ENCODE measurements at regions not wholly inside any gene's neighbourhood (a gene's known extent, or its start where the extent isn't known, plus 50 kb on each side); places are given as distances from the start of the nearest gene placed in this dataset.
A peak's percentile ranks its signal among the peaks of the same experiment; 100 is the strongest.

DNA sequence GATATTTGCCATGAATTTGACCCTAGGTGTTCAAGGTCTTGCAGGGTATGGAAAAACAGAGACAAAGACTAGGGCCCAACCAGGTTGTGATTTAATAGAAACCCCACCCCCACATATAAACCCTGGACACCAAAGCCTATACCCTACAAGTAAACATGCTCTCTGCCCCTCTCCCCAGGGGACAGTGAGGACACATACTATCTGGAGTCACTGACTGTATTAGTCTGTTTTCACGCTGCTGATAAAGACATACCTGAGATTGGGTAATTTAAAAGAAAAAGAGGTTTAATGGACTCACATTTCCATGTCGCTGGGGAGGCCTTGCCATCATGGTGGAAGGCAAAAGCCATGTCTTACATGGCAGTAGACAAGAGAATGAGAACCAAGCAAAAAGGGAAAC lies 88.3 kb downstream of the RAP2A start (continued):
- TF ChIP-seq, protein P1, sequence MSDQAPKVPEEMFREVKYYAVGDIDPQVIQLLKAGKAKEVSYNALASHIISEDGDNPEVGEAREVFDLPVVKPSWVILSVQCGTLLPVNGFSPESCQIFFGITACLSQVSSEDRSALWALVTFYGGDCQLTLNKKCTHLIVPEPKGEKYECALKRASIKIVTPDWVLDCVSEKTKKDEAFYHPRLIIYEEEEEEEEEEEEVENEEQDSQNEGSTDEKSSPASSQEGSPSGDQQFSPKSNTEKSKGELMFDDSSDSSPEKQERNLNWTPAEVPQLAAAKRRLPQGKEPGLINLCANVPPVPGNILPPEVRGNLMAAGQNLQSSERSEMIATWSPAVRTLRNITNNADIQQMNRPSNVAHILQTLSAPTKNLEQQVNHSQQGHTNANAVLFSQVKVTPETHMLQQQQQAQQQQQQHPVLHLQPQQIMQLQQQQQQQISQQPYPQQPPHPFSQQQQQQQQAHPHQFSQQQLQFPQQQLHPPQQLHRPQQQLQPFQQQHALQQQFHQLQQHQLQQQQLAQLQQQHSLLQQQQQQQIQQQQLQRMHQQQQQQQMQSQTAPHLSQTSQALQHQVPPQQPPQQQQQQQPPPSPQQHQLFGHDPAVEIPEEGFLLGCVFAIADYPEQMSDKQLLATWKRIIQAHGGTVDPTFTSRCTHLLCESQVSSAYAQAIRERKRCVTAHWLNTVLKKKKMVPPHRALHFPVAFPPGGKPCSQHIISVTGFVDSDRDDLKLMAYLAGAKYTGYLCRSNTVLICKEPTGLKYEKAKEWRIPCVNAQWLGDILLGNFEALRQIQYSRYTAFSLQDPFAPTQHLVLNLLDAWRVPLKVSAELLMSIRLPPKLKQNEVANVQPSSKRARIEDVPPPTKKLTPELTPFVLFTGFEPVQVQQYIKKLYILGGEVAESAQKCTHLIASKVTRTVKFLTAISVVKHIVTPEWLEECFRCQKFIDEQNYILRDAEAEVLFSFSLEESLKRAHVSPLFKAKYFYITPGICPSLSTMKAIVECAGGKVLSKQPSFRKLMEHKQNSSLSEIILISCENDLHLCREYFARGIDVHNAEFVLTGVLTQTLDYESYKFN (CRISPR knock-in tag; conservative IDR thresholded peaks at IDR 0.05), result peak; percentile 98
- TF ChIP-seq LCORL (IDR thresholded peaks at IDR 0.05), result no peak
- TF ChIP-seq LCORL (CRISPR knock-in tag; IDR thresholded peaks at IDR 0.05), result no peak
- TF ChIP-seq NR2F2 (IDR thresholded peaks at IDR 0.05; ENCODE audit: borderline replicate concordance, low read depth), result peak; percentile 69; the same call in 1 of the 2 replicates
- peak; percentile 32; the same call in 1 of the 2 replicates for TF ChIP-seq MIXL1 (CRISPR knock-in tag; IDR thresholded peaks at IDR 0.05)
- no peak for TF ChIP-seq ZBTB1 (CRISPR knock-in tag; IDR thresholded peaks at IDR 0.05; ENCODE audit: borderline replicate concordance)
- 0 out of 2 replicates have a peak, but pooled peaks have one; percentile 21 for TF ChIP-seq ZNF430 (CRISPR knock-in tag; IDR thresholded peaks at IDR 0.05)
- no peak for TF ChIP-seq ZBTB44 (CRISPR knock-in tag; IDR thresholded peaks at IDR 0.05)
- no peak for TF ChIP-seq GABPA (IDR thresholded peaks at IDR 0.05; ENCODE audit: low read depth, low read length)
- 0 out of 2 replicates have a peak, but pooled peaks have one; percentile 15 for TF ChIP-seq GABPA (CRISPR knock-in tag; IDR thresholded peaks at IDR 0.05; ENCODE audit: low read depth)
- TF ChIP-seq RAD51 (IDR thresholded peaks at IDR 0.05; ENCODE audit: borderline replicate concordance), result no peak
- peak; percentile 88 for TF ChIP-seq FOXA3 (CRISPR knock-in tag; IDR thresholded peaks at IDR 0.05)
- TF ChIP-seq TRAFD1 (CRISPR knock-in tag; IDR thresholded peaks at IDR 0.05; ENCODE audit: borderline replicate concordance), result no peak
- TF ChIP-seq TRIM24 (CRISPR knock-in tag; IDR thresholded peaks at IDR 0.05), result 0 out of 2 replicates have a peak, but pooled peaks have one; percentile 58
- no peak for TF ChIP-seq GTF3A (CRISPR knock-in tag; conservative IDR thresholded peaks at IDR 0.05)
- no peak for TF ChIP-seq CHD4 (IDR thresholded peaks at IDR 0.05; ENCODE audit: borderline replicate concordance, low read length)
- TF ChIP-seq CREM (IDR thresholded peaks at IDR 0.05), result peak; percentile 46; the same call in 1 of the 2 replicates
- TF ChIP-seq CREM (CRISPR knock-in tag; IDR thresholded peaks at IDR 0.05), result no peak
- TF ChIP-seq ETV5 (CRISPR knock-in tag; IDR thresholded peaks at IDR 0.05; ENCODE audit: borderline replicate concordance), result no peak
- TF ChIP-seq KDM6A (CRISPR knock-in tag; IDR thresholded peaks at IDR 0.05; ENCODE audit: low read depth), result peak; percentile 81
- TF ChIP-seq ZNF766 (CRISPR knock-in tag; IDR thresholded peaks at IDR 0.05; ENCODE audit: borderline replicate concordance), result peak; percentile 98; the same call in 1 of the 2 replicates
- TF ChIP-seq, protein P2, sequence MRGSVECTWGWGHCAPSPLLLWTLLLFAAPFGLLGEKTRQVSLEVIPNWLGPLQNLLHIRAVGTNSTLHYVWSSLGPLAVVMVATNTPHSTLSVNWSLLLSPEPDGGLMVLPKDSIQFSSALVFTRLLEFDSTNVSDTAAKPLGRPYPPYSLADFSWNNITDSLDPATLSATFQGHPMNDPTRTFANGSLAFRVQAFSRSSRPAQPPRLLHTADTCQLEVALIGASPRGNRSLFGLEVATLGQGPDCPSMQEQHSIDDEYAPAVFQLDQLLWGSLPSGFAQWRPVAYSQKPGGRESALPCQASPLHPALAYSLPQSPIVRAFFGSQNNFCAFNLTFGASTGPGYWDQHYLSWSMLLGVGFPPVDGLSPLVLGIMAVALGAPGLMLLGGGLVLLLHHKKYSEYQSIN (CRISPR knock-in tag; IDR thresholded peaks at IDR 0.05; ENCODE audit: borderline replicate concordance), result no peak
- TF ChIP-seq RFX1 (IDR thresholded peaks at IDR 0.05), result no peak
- peak; percentile 71 for TF ChIP-seq CEBPG (CRISPR knock-in tag; IDR thresholded peaks at IDR 0.05)
- TF ChIP-seq SOX13 (IDR thresholded peaks at IDR 0.05), result no peak
- peak in 1 of 2 experiments; percentile 82; a peak in 1 of 4 replicates for TF ChIP-seq SOX13 (CRISPR knock-in tag; conservative IDR thresholded peaks at IDR 0.05 in 1 of 2, IDR thresholded peaks at IDR 0.05 in 1 of 2)
